GM13977 (cell line): ENCODE measurements at regions not wholly inside any gene's neighbourhood (a gene's known extent, or its start where the extent isn't known, plus 50 kb on each side); places are given as distances from the start of the nearest gene placed in this dataset.
"Not testable (repeated sequence)": the region's sequence is repeated elsewhere in the genome, so short reads cannot be mapped to it uniquely, and the experiment has no call there.

ENCODE experiments used
- DNase-seq: peaks from one replicate; pipeline ENCODE4 v3.0.0; 2012; ENCODE audit warnings: low spot score
- in situ Hi-C: fragments of 300-500 bp; cut with MboI; formaldehyde crosslinking; loops from one replicate; pipeline ENCODE4 v1.12.0; 2022; ENCODE audit warnings: low sequenced_read_pairs, low pct_unique_long_range_greater_than_20kb, mixed read lengths, inconsistent platforms; ENCODE audit not compliant: unreplicated experiment
- TF ChIP-seq, protein P1 (sequence below): IDR thresholded peaks from 2 replicates; pipeline ENCODE4 v1.5.1; 2012; ENCODE audit warnings: mild to moderate bottlenecking, control low read depth; ENCODE audit not compliant: insufficient read depth; ENCODE audit errors: extremely low read depth, missing control alignments

DNA sequence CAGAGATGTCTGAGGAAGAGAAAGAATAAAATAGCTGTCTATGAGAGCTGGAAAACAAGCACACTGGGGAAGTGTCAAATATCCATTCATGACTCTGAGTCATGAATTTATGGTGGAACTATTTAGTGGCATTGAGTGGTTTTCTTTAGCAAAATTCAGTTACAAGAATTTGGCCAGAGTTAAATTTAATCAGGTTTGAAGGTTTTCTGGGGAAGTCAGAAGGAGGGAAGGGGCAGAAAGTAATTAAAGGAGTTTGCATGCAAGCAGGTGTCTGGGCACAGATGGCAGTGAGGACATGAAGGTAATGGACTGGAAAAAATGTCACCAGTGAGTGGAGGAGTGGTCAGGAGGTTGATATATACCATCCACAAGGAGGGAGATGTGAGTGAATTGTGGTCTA is 121.9 kb upstream of the IVNS1ABP start:
- in situ Hi-C loops, result no loop called here
- TF ChIP-seq, protein P1, sequence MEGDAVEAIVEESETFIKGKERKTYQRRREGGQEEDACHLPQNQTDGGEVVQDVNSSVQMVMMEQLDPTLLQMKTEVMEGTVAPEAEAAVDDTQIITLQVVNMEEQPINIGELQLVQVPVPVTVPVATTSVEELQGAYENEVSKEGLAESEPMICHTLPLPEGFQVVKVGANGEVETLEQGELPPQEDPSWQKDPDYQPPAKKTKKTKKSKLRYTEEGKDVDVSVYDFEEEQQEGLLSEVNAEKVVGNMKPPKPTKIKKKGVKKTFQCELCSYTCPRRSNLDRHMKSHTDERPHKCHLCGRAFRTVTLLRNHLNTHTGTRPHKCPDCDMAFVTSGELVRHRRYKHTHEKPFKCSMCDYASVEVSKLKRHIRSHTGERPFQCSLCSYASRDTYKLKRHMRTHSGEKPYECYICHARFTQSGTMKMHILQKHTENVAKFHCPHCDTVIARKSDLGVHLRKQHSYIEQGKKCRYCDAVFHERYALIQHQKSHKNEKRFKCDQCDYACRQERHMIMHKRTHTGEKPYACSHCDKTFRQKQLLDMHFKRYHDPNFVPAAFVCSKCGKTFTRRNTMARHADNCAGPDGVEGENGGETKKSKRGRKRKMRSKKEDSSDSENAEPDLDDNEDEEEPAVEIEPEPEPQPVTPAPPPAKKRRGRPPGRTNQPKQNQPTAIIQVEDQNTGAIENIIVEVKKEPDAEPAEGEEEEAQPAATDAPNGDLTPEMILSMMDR, result no peak
- DNase-seq, result no peak

- no peak for DNase-seq
- TF ChIP-seq, protein P1, result no peak
- in situ Hi-C loops, result no loop called here
Measured at GRCh38 chr1:185435696-185436379, 118.8 kb upstream of the IVNS1ABP start.

DNA sequence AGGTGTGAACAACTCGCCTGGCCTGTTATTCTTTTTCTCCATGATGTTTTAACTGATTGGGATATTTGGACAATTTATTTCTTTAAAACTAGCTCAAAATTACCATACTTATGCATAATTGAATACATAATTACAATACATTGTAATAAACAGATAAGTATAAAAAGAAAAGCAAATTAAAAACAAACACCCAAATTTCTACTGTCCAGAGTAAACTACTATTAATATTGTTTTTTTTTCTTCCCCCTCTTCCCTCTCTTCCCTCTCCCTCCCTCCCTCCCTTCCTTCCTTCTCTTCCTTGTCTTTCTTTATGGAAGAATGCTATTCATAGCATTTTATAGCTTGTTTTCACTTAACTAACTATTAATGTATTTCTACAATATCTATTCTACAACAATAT is 117.7 kb upstream of the IVNS1ABP start:
- TF ChIP-seq, protein P1, result no peak
- in situ Hi-C loops, result no loop called here
- no peak for DNase-seq

DNA sequence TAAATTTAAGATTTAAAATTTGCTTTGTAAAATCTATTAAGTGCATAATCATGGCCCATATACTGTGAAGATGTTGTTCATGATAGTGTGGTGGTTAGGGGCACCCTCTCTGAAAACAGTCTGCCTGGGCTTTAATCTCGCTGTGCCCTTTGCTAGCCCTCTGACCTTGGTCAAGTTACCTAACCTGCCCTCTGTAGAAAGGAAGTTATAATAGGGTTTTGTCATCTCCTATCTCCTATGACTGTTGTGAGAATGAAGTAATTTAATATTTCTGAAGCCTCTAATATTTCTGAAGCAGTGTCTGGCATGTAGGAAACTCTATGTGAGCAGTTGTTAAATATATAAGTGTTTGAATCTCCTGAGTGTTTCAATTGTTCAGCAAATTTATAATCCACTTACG is 116.6 kb upstream of the IVNS1ABP start:
- DNase-seq, result no peak
- in situ Hi-C loops, result no loop called here
- TF ChIP-seq, protein P1, result no peak

DNA sequence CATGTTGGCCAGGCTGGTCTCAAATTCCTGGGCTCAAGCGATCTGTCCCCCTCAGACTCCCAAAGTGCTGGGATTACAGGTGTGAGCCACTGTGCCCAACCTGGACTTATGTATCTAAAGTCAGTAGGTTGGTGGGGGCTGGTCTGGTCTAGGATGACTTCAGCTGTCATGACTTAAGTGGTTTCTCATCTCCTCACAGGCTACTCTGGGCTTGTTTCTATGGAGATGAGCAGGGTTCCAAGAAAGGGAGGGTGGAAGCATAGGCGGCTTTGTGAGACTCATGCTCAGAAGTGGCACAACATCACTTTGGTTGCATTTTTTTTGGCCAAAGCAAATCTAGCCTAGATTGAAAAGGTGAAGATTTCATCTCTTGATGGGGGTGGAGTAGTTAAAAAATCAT is 115.9 kb upstream of the IVNS1ABP start:
- in situ Hi-C loops, result no loop called here
- TF ChIP-seq, protein P1, result no peak
- DNase-seq, result no peak

DNA sequence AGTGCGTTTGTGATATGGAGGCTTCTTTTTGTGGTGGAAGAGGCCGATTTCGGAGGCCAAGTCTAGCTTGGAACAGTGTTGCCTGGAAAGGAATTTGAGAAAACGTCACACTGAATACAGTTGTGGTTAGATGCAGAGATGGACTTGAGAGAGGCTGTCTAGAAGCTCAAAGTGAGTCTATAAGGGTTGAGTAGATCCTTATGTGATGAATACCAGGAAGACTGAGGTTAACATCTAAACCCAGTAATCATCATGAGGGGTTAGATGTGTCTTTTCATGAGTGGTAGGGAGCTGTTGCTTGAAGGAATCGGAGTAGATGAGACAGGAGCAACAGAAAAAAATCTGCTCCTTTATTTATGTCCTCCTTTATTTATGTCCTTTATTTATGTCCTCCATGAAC is 114.6 kb upstream of the IVNS1ABP start:
- in situ Hi-C loops, result no loop called here
- TF ChIP-seq, protein P1, result no peak
- no peak for DNase-seq

DNA sequence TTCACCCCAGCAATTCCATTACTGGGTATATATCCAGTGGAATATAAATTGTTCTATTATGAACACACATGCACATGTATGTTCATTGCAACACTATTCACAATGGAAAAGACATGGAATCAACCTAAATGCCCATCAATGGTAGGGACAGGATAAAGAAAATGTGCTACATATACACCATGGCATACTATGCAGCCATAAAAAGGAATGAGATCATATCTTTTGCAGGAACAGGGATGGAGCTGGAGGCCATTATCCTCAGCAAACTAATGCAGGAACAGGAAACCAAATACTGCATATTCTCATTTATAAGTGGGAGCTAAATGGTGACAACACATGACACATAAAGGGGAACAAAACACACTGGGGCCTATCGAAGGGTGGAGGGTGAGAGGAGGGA is 112.6 kb upstream of the IVNS1ABP start:
- in situ Hi-C loops, DNase-seq: not testable (repeated sequence)
